Astrocyte (in vitro differentiated cells and primary cell): ENCODE measurements at regions not wholly inside any gene's neighbourhood (a gene's known extent, or its start where the extent isn't known, plus 50 kb on each side); places are given as distances from the start of the nearest gene placed in this dataset.

Experiments used
- DNase-seq: peaks from one replicate; pipeline ENCODE4 v3.0.0-alpha.2; 2010; ENCODE audit warnings: low read depth
- FAIRE-seq: peaks from 2 replicates; lab custom pipeline; 2011; peaks lifted over from hg19 to GRCh38; lab: Jason Lieb, UNC
- H2AFZ ChIP-seq: 2 replicates; pipeline ENCODE4 v1.6.0; 2012; ENCODE audit warnings: low read depth, low read length, inconsistent platforms
- H3K27ac ChIP-seq: 2 replicates; pipeline ENCODE4 v1.5.1; 2011; ENCODE audit warnings: low read depth, low read length, inconsistent platforms
- H3K27me3 ChIP-seq: 2 replicates; pipeline ENCODE4 v1.6.0; 2011; ENCODE audit warnings: low read length, inconsistent platforms; ENCODE audit not compliant: insufficient read depth
- H3K36me3 ChIP-seq: 2 replicates; pipeline ENCODE4 v1.5.1; 2011; ENCODE audit warnings: low read length, inconsistent platforms; ENCODE audit not compliant: insufficient read depth
- H3K4me1 ChIP-seq: 2 replicates; pipeline ENCODE4 v1.5.1; 2011; ENCODE audit warnings: low read length, inconsistent platforms; ENCODE audit not compliant: insufficient read depth
- H3K4me2 ChIP-seq: 2 replicates; pipeline ENCODE4 v1.6.0; 2012; ENCODE audit warnings: low read length, inconsistent platforms
- H3K4me3 ChIP-seq: 2 replicates; pipeline ENCODE4 v1.5.1; 2011; ENCODE audit warnings: low read depth, mild to moderate bottlenecking, low read length, inconsistent platforms; ENCODE audit not compliant: insufficient read depth
- H3K79me2 ChIP-seq: 2 replicates; pipeline ENCODE4 v1.6.0; 2012; ENCODE audit warnings: mild to moderate bottlenecking, low read length, inconsistent platforms; ENCODE audit not compliant: insufficient read depth
- H3K9ac ChIP-seq: 2 replicates; pipeline ENCODE4 v1.6.0; 2012; ENCODE audit warnings: mild to moderate bottlenecking, low read length, inconsistent platforms
- H3K9me3 ChIP-seq: 2 replicates; pipeline ENCODE4 v1.5.1; 2012; ENCODE audit warnings: low read depth, mild to moderate bottlenecking, low read length, inconsistent platforms; ENCODE audit not compliant: insufficient read depth
- H4K20me1 ChIP-seq: 2 replicates; pipeline ENCODE4 v1.6.0; 2012; ENCODE audit warnings: low read length, inconsistent platforms; ENCODE audit not compliant: insufficient read depth
- H3K27ac Mint-ChIP-seq: one replicate; pipeline ENCODE4 v1.8.0; 2021; ENCODE audit warnings: mild to moderate bottlenecking, mixed read lengths; ENCODE audit not compliant: unreplicated experiment
- H3K27me3 Mint-ChIP-seq: one replicate; pipeline ENCODE4 v1.8.0; 2021; ENCODE audit warnings: low read depth, mixed read lengths; ENCODE audit not compliant: unreplicated experiment
- H3K36me3 Mint-ChIP-seq: one replicate; pipeline ENCODE4 v1.8.0; 2021; ENCODE audit warnings: low read depth, mixed read lengths; ENCODE audit not compliant: unreplicated experiment
- H3K4me1 Mint-ChIP-seq: one replicate; pipeline ENCODE4 v1.8.0; 2021; ENCODE audit warnings: low read depth, mixed read lengths; ENCODE audit not compliant: unreplicated experiment
- H3K4me3 Mint-ChIP-seq: one replicate; pipeline ENCODE4 v1.8.0; 2021; ENCODE audit warnings: mild to moderate bottlenecking, moderate library complexity, mixed read lengths; ENCODE audit not compliant: unreplicated experiment
- H3K9me3 Mint-ChIP-seq: one replicate; pipeline ENCODE4 v1.8.0; 2021; ENCODE audit warnings: mild to moderate bottlenecking, mixed read lengths; ENCODE audit not compliant: unreplicated experiment
- EZH2 ChIP-seq: IDR thresholded peaks from 2 replicates; pipeline ENCODE4 v1.6.1; 2012; ENCODE audit warnings: mild to moderate bottlenecking, low read length, inconsistent platforms; ENCODE audit not compliant: insufficient read depth
- TF ChIP-seq, protein P1 (sequence below): IDR thresholded peaks from 2 replicates; pipeline ENCODE4 v1.5.1; 2011; ENCODE audit warnings: low read depth, mild to moderate bottlenecking, inconsistent platforms, low read length, moderate library complexity; ENCODE audit not compliant: insufficient read depth

- Histone ChIP-seq H3K27me3 (no peaks in the 10 kb centered on the region), H3K9me3 (no peaks in the 10 kb centered on the region), H3K4me3 (no peak overlapping the region), H4K20me1 (no peaks in the 10 kb centered on the region), H3K4me1 (no peaks in the 10 kb centered on the region), H3K79me2 (no peaks in the 10 kb centered on the region), H3K9ac (no peak overlapping the region), H3K36me3 (no peaks in the 10 kb centered on the region), H3K27ac (no peak overlapping the region), H2AFZ (no peak overlapping the region), H3K4me2 (no peak overlapping the region)
- H3K27ac Mint-ChIP-seq = no peak overlapping the region
- FAIRE-seq (peak; percentile 45), DNase-seq (no peak)
- H3K27me3 Mint-ChIP-seq = peaks cover 2% of the 10 kb centered on the region
- H3K4me3 Mint-ChIP-seq = no peak overlapping the region
- no peaks in the 10 kb centered on the region for H3K9me3 Mint-ChIP-seq
- H3K36me3 Mint-ChIP-seq = no peaks in the 10 kb centered on the region
- no peak for TF ChIP-seq EZH2
- TF ChIP-seq, protein P1, sequence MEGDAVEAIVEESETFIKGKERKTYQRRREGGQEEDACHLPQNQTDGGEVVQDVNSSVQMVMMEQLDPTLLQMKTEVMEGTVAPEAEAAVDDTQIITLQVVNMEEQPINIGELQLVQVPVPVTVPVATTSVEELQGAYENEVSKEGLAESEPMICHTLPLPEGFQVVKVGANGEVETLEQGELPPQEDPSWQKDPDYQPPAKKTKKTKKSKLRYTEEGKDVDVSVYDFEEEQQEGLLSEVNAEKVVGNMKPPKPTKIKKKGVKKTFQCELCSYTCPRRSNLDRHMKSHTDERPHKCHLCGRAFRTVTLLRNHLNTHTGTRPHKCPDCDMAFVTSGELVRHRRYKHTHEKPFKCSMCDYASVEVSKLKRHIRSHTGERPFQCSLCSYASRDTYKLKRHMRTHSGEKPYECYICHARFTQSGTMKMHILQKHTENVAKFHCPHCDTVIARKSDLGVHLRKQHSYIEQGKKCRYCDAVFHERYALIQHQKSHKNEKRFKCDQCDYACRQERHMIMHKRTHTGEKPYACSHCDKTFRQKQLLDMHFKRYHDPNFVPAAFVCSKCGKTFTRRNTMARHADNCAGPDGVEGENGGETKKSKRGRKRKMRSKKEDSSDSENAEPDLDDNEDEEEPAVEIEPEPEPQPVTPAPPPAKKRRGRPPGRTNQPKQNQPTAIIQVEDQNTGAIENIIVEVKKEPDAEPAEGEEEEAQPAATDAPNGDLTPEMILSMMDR = no peak
- peaks cover 14% of the 10 kb centered on the region for H3K4me1 Mint-ChIP-seq
Observed at GRCh38 chrX:110449312-110449711, 90.7 kb downstream of the RTL9 start.

- no peaks in the 10 kb centered on the region for H3K9me3 Mint-ChIP-seq
Observed at GRCh38 chrX:110450050-110450449, 91.4 kb downstream of the RTL9 start.

DNA sequence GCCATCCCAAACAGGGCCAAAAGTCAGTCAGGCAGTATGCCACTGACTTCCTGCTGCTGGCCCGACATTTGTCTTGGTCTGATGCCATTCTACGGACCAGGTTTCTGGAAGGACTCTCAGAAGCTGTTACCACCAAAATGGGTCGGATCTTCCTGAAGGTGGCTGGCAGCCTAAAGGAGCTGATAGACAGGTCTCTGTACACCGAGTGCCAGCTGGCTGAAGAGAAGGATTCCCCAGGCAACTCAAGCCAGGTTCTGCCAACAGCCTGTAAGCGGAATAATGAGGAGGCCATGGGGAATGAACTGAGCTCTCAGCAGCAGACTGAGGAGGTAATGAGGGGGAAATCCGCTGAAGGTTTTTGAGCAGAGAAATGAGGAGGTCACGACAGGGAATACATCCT, 95.7 kb downstream of the RTL9 start:
- Mint-ChIP-seq H3K9me3 (no peaks in the 10 kb centered on the region), H3K4me3 (no peak overlapping the region), H3K36me3 (no peaks in the 10 kb centered on the region), H3K4me1 (no peaks in the 10 kb centered on the region), H3K27me3 (peaks cover 8% of the 10 kb centered on the region), H3K27ac (no peak overlapping the region)
- no peaks in the 10 kb centered on the region for H3K4me1 ChIP-seq
- no peak overlapping the region for H3K9ac ChIP-seq
- no peak overlapping the region for H2AFZ ChIP-seq
- DNase-seq (no peak), FAIRE-seq (no peak)
- H3K4me2 ChIP-seq = no peak overlapping the region
- no peak overlapping the region for H3K27ac ChIP-seq
- no peaks in the 10 kb centered on the region for H3K36me3 ChIP-seq
- no peaks in the 10 kb centered on the region for H4K20me1 ChIP-seq
- TF ChIP-seq, protein P1 = no peak
- TF ChIP-seq EZH2 = no peak
- no peaks in the 10 kb centered on the region for H3K27me3 ChIP-seq
- no peaks in the 10 kb centered on the region for H3K79me2 ChIP-seq
- H3K4me3 ChIP-seq = no peak overlapping the region
- no peaks in the 10 kb centered on the region for H3K9me3 ChIP-seq

More at GRCh38 chrX:110450050-110450449, 91.4 kb downstream of the RTL9 start:
- no peak overlapping the region for H3K9ac ChIP-seq
- no peaks in the 10 kb centered on the region for H3K9me3 ChIP-seq
- FAIRE-seq (peak; percentile 100), DNase-seq (peak; percentile 20)
- no peaks in the 10 kb centered on the region for H3K4me1 ChIP-seq
- no peaks in the 10 kb centered on the region for H3K36me3 ChIP-seq
- no peaks in the 10 kb centered on the region for H3K27me3 ChIP-seq
- H3K4me2 ChIP-seq = no peak overlapping the region
- H3K4me3 ChIP-seq = no peak overlapping the region
- no peak overlapping the region for H3K4me3 Mint-ChIP-seq
- H2AFZ ChIP-seq = no peak overlapping the region
- no peaks in the 10 kb centered on the region for H3K36me3 Mint-ChIP-seq
- peaks cover 2% of the 10 kb centered on the region for H3K27me3 Mint-ChIP-seq
- TF ChIP-seq, protein P1 = peak; percentile 55
- TF ChIP-seq EZH2 = no peak
- H3K79me2 ChIP-seq = no peaks in the 10 kb centered on the region
- H3K27ac ChIP-seq = no peak overlapping the region
- peaks cover 10% of the 10 kb centered on the region for H3K4me1 Mint-ChIP-seq
- no peaks in the 10 kb centered on the region for H4K20me1 ChIP-seq
- H3K27ac Mint-ChIP-seq = no peak overlapping the region
